Thoracic aorta (tissue), 2 donors: ENCODE measurements at regions not wholly inside any gene's neighbourhood (a gene's known extent, or its start where the extent isn't known, plus 50 kb on each side); places are given as distances from the start of the nearest gene placed in this dataset.

Source experiments
- ATAC-seq: fragments of 150-250 bp; one replicate; pipeline ENCODE4 v1.8.0; 2017; ENCODE audit warnings: low read depth; ENCODE audit not compliant: insufficient number of reproducible peaks, low FRiP score
- DNase-seq: peaks from one replicate; pipeline ENCODE4 v3.0.0-alpha.2; 2020; ENCODE audit warnings: low spot score
- H3K27ac ChIP-seq, 2 donors: fragments of 200-600 bp; sonication (generic); 1 replicate in 1 of 2; 2 replicates in 1 of 2; pipeline ENCODE4 v1.5.1; 2016; ENCODE audit warnings: mild to moderate bottlenecking in 2 of 2, moderate library complexity in 2 of 2
- H3K27me3 ChIP-seq: fragments of 200-600 bp; sonication (generic); replicated peaks from 2 replicates; pipeline ENCODE4 v1.6.0; 2016; ENCODE audit warnings: mild to moderate bottlenecking; ENCODE audit not compliant: insufficient read depth
- H3K36me3 ChIP-seq: fragments of 200-600 bp; sonication (generic); one replicate; pipeline ENCODE4 v1.5.1; 2016
- H3K4me1 ChIP-seq, 2 donors: fragments of 200-600 bp; sonication (generic); 1 replicate in 1 of 2; 2 replicates in 1 of 2; pipeline versions ENCODE4 v1.5.1 to v1.6.0; 2016; ENCODE audit warnings: low read depth in 2 of 2, mild to moderate bottlenecking in 1 of 2; ENCODE audit not compliant: control insufficient read depth in 1 of 2
- H3K4me3 ChIP-seq: fragments of 200-600 bp; sonication (generic); 2 replicates; pipeline ENCODE4 v1.5.1; 2016; ENCODE audit warnings: mild to moderate bottlenecking
- H3K9me3 ChIP-seq: fragments of 200-600 bp; sonication (generic); 2 replicates; pipeline ENCODE4 v1.5.1; 2016
- CTCF ChIP-seq: fragments of 200-600 bp; sonication (generic); IDR thresholded peaks from one replicate; pipeline ENCODE4 v1.5.1; 2019; ENCODE audit warnings: antibody characterized with exemption

GRCh38 chr12:86521870-86522269 is 265.7 kb upstream of the MGAT4C start:
- H3K9me3 ChIP-seq: peaks cover 14% of the 10 kb centered on the region
- no peak for TF ChIP-seq CTCF
- no peak for DNase-seq
- H3K36me3 ChIP-seq: no peaks in the 10 kb centered on the region
- no peaks in the 10 kb centered on the region for H3K27me3 ChIP-seq
- no peak overlapping the region for H3K27ac ChIP-seq
- no peak overlapping the region for H3K4me3 ChIP-seq
- ATAC-seq: no peak
- no peaks in the 10 kb centered on the region for H3K4me1 ChIP-seq

GRCh38 chr12:86513226-86513625 is 257.0 kb upstream of the MGAT4C start:
- Histone ChIP-seq H3K4me3 (no peak overlapping the region), H3K4me1 (peaks cover 0 to 7% of the 10 kb centered on the region in 2 donors), H3K27me3 (no peaks in the 10 kb centered on the region), H3K9me3 (no peaks in the 10 kb centered on the region), H3K36me3 (no peaks in the 10 kb centered on the region), H3K27ac (no peak overlapping the region)
- TF ChIP-seq CTCF: no peak
- ATAC-seq (no peak), DNase-seq (no peak)

GRCh38 chr12:86496595-86496994 is 240.4 kb upstream of the MGAT4C start:
- DNase-seq (no peak), ATAC-seq (no peak)
- Histone ChIP-seq H3K36me3 (no peaks in the 10 kb centered on the region), H3K27ac (no peak overlapping the region), H3K9me3 (no peaks in the 10 kb centered on the region), H3K4me3 (no peak overlapping the region), H3K27me3 (no peaks in the 10 kb centered on the region), H3K4me1 (no peaks in the 10 kb centered on the region)
- no peak for TF ChIP-seq CTCF

- Histone ChIP-seq H3K4me3 (no peak overlapping the region), H3K27ac (no peak overlapping the region), H3K9me3 (no peaks in the 10 kb centered on the region), H3K36me3 (no peaks in the 10 kb centered on the region), H3K27me3 (no peaks in the 10 kb centered on the region), H3K4me1 (no peaks in the 10 kb centered on the region)
- DNase-seq: no peak
- TF ChIP-seq CTCF: no peak
- ATAC-seq: no peak
Observed at GRCh38 chr12:86484473-86484872, 228.3 kb upstream of the MGAT4C start.

GRCh38 chr12:86473231-86473630 is 217.0 kb upstream of the MGAT4C start:
- Histone ChIP-seq H3K27ac (no peak overlapping the region), H3K4me3 (no peak overlapping the region), H3K4me1 (no peaks in the 10 kb centered on the region), H3K9me3 (no peaks in the 10 kb centered on the region), H3K36me3 (no peaks in the 10 kb centered on the region), H3K27me3 (no peaks in the 10 kb centered on the region)
- TF ChIP-seq CTCF: no peak
- no peak for ATAC-seq
- DNase-seq: no peak
